HL-60 (cell line): ENCODE measurements at regions not wholly inside any gene's neighbourhood (a gene's known extent, or its start where the extent isn't known, plus 50 kb on each side); places are given as distances from the start of the nearest gene placed in this dataset.

Source experiments
- POLR2AphosphoS5 ChIP-seq: IDR thresholded peaks from 2 replicates; pipeline ENCODE4 v1.6.1; 2012; ENCODE audit warnings: low read depth
- SPI1 ChIP-seq: IDR thresholded peaks from 2 replicates; pipeline ENCODE4 v1.6.1; 2012; ENCODE audit warnings: low read depth, mild to moderate bottlenecking, borderline replicate concordance
- TF ChIP-seq, protein P1 (sequence below): IDR thresholded peaks from one replicate; pipeline ENCODE4 v1.5.1; 2011; ENCODE audit warnings: low read length, control low read depth, inconsistent platforms; ENCODE audit not compliant: insufficient read depth
- TF ChIP-seq, protein P2 (sequence below): IDR thresholded peaks from 2 replicates; pipeline ENCODE4 v1.6.1; 2012; ENCODE audit warnings: low read depth; ENCODE audit not compliant: insufficient replicate concordance

DNA sequence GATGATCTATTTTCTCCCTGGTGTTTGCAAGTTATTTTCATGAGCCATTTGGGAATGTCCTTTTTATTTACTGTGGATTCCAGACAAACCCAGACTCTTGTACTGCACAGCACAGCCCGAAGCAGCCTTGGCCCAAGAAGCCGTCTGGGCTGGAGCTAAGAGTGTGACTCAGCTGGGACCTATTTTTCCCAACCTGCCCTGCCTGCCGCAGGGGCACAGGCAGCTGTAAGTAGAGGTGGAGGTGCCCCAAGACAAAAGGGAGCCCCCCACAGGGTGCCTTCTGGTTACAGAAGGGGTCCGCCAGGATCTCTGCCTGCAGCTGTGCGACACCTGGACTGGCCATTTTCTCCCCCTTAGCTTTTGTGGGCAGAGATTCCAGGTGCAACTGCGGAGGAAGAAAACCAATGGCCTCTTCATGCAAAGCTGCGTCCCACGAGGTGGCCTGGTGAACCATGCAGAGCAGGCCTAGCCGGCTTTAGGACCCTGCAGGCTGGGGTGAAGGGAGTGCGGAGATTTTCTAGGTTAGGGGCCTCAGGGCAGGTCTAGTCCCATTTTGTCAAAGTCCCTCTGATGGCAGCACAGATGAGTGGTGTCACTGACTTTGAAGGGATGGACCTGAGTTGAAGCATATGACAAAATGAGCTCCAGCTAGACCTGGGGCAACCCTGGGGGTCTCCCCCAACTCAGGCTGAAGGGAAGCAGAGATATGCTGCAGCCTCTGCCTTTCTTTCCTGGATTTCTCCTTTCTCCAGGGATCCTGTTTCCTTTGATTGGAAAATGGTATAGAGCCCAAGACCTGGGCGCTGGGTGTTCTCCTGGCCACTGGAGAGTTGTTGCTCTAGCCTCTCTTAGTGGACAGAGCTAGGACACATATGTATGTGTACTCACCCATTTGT, 131.2 kb downstream of the KLF13 start:
- TF ChIP-seq, protein P1, sequence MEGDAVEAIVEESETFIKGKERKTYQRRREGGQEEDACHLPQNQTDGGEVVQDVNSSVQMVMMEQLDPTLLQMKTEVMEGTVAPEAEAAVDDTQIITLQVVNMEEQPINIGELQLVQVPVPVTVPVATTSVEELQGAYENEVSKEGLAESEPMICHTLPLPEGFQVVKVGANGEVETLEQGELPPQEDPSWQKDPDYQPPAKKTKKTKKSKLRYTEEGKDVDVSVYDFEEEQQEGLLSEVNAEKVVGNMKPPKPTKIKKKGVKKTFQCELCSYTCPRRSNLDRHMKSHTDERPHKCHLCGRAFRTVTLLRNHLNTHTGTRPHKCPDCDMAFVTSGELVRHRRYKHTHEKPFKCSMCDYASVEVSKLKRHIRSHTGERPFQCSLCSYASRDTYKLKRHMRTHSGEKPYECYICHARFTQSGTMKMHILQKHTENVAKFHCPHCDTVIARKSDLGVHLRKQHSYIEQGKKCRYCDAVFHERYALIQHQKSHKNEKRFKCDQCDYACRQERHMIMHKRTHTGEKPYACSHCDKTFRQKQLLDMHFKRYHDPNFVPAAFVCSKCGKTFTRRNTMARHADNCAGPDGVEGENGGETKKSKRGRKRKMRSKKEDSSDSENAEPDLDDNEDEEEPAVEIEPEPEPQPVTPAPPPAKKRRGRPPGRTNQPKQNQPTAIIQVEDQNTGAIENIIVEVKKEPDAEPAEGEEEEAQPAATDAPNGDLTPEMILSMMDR = no peak
- TF ChIP-seq POLR2AphosphoS5 = no peak
- TF ChIP-seq SPI1 = no peak
- TF ChIP-seq, protein P2, sequence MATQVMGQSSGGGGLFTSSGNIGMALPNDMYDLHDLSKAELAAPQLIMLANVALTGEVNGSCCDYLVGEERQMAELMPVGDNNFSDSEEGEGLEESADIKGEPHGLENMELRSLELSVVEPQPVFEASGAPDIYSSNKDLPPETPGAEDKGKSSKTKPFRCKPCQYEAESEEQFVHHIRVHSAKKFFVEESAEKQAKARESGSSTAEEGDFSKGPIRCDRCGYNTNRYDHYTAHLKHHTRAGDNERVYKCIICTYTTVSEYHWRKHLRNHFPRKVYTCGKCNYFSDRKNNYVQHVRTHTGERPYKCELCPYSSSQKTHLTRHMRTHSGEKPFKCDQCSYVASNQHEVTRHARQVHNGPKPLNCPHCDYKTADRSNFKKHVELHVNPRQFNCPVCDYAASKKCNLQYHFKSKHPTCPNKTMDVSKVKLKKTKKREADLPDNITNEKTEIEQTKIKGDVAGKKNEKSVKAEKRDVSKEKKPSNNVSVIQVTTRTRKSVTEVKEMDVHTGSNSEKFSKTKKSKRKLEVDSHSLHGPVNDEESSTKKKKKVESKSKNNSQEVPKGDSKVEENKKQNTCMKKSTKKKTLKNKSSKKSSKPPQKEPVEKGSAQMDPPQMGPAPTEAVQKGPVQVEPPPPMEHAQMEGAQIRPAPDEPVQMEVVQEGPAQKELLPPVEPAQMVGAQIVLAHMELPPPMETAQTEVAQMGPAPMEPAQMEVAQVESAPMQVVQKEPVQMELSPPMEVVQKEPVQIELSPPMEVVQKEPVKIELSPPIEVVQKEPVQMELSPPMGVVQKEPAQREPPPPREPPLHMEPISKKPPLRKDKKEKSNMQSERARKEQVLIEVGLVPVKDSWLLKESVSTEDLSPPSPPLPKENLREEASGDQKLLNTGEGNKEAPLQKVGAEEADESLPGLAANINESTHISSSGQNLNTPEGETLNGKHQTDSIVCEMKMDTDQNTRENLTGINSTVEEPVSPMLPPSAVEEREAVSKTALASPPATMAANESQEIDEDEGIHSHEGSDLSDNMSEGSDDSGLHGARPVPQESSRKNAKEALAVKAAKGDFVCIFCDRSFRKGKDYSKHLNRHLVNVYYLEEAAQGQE = no peak
